Endothelial cell of umbilical vein (primary cell): ENCODE measurements at regions not wholly inside any gene's neighbourhood (a gene's known extent, or its start where the extent isn't known, plus 50 kb on each side); places are given as distances from the start of the nearest gene placed in this dataset.
"Not testable (repeated sequence)": the region's sequence is repeated elsewhere in the genome, so short reads cannot be mapped to it uniquely, and the experiment has no call there.

Experiments used
- BruUV-seq: library from RNA; stranded (reverse); fragments of 400-500 nt; replicated peaks from 2 replicates; lab custom pipeline; 2021; lab: Mats Ljungman, UMichigan
- CTCF ChIA-PET: fragments of 300-600, 350-600 bp; sonication (Branson Sonifier 250); formaldehyde crosslinking; loops from one replicate; lab custom pipeline; 2021; ENCODE audit warnings: antibody characterized with exemption, inconsistent platforms; lab: Charles Lee
- POLR2A ChIA-PET: fragments of 300-600, 350-600 bp; sonication (Branson Sonifier 250); formaldehyde crosslinking; loops from one replicate; lab custom pipeline; 2021; ENCODE audit warnings: antibody characterized with exemption, inconsistent platforms; lab: Charles Lee
- DNase-seq: peaks from one replicate; pipeline ENCODE4 v3.0.0-alpha.2; 2011; ENCODE audit warnings: low read depth, low spot score
- FAIRE-seq: peaks from 2 replicates; lab custom pipeline; 2011; peaks lifted over from hg19 to GRCh38; lab: Jason Lieb, UNC
- H2AFZ ChIP-seq: 2 replicates; pipeline ENCODE4 v1.6.0; 2012; ENCODE audit warnings: low read depth, low read length, control low read depth, inconsistent platforms
- H3K27ac ChIP-seq: 2 replicates; pipeline ENCODE4 v1.5.1; 2011; ENCODE audit warnings: low read depth, mild to moderate bottlenecking, control low read depth, low read length, moderate library complexity; ENCODE audit not compliant: insufficient read depth
- H3K27me3 ChIP-seq, 2 experiments: 2 replicates each; pipeline versions ENCODE4 v1.6.0 to v1.6.1; 2011; ENCODE audit warnings: low read length in 2 of 2, mixed read lengths in 1 of 2; ENCODE audit not compliant: control insufficient read depth in 2 of 2, insufficient read depth in 2 of 2
- H3K36me3 ChIP-seq, 2 experiments: 2 replicates in 1 of 2; 3 replicates in 1 of 2; pipeline ENCODE4 v1.5.1; 2011; ENCODE audit warnings: low read length in 2 of 2, mild to moderate bottlenecking in 1 of 2, moderate library complexity in 1 of 2; ENCODE audit not compliant: control insufficient read depth in 2 of 2, insufficient read depth in 2 of 2; ENCODE audit errors: extremely low read depth in 1 of 2
- H3K4me1 ChIP-seq: 3 replicates; pipeline ENCODE4 v1.5.1; 2011; ENCODE audit warnings: mild to moderate bottlenecking, low read length; ENCODE audit not compliant: control insufficient read depth, insufficient read depth; ENCODE audit errors: extremely low read depth
- H3K4me2 ChIP-seq: 2 replicates; pipeline ENCODE4 v1.6.1; 2011; ENCODE audit warnings: low read length, control low read depth, mixed read lengths; ENCODE audit not compliant: insufficient read depth
- H3K4me3 ChIP-seq, 3 experiments: fragments of 200-600 bp in 1 of 3; sonication (generic), shearing (Covaris generic) in 1 of 3; replicated peaks in 1 of 3; 2 replicates each; pipeline ENCODE4 v1.5.1; 2011 to 2016; ENCODE audit warnings: control low read depth in 3 of 3, low read length in 3 of 3, mild to moderate bottlenecking in 2 of 3, inconsistent platforms in 1 of 3, low read depth in 1 of 3, moderate library complexity in 1 of 3; ENCODE audit not compliant: insufficient read depth in 1 of 3
- H3K79me2 ChIP-seq: 2 replicates; pipeline ENCODE4 v1.6.0; 2012; ENCODE audit warnings: low read length, inconsistent platforms; ENCODE audit not compliant: control insufficient read depth, insufficient read depth
- H3K9ac ChIP-seq: replicated peaks from 2 replicates; pipeline ENCODE3; 2011; ENCODE audit warnings: low read length, control low read depth; ENCODE audit not compliant: insufficient read depth; ENCODE audit errors: extremely low read depth
- H3K9me1 ChIP-seq: replicated peaks from 3 replicates; pipeline ENCODE4 v1.6.0; 2011; ENCODE audit warnings: mild to moderate bottlenecking, low read length; ENCODE audit not compliant: control insufficient read depth, insufficient read depth; ENCODE audit errors: extremely low read depth
- H3K9me3 ChIP-seq: replicated peaks from 2 replicates; pipeline ENCODE4 v1.5.1; 2012; ENCODE audit warnings: low read length, inconsistent platforms; ENCODE audit not compliant: control insufficient read depth, insufficient read depth
- H4K20me1 ChIP-seq: replicated peaks from 2 replicates; pipeline ENCODE3; 2011; ENCODE audit warnings: mild to moderate bottlenecking, low read length; ENCODE audit not compliant: control insufficient read depth, insufficient read depth; ENCODE audit errors: extremely low read depth
- CTCF ChIP-seq, 2 donors: IDR thresholded peaks; 1 replicate in 1 of 2; 2 replicates in 1 of 2; pipeline ENCODE4 v1.5.1; 2011; ENCODE audit warnings: low read length in 2 of 2, mild to moderate bottlenecking in 2 of 2, moderate library complexity in 2 of 2, control low read depth in 1 of 2, inconsistent platforms in 1 of 2, low read depth in 1 of 2; ENCODE audit not compliant: insufficient read depth in 1 of 2; ENCODE audit errors: extremely low read depth in 1 of 2
- EZH2 ChIP-seq: IDR thresholded peaks from 2 replicates; pipeline ENCODE4 v1.6.1; 2012; ENCODE audit warnings: borderline replicate concordance, low read depth, mild to moderate bottlenecking, moderate library complexity, low read length, inconsistent platforms; ENCODE audit not compliant: severe bottlenecking
- FOS ChIP-seq: IDR thresholded peaks from 2 replicates; pipeline ENCODE4 v1.6.1; 2011; ENCODE audit warnings: mild to moderate bottlenecking, low read length, moderate library complexity, borderline replicate concordance; ENCODE audit not compliant: insufficient read depth
- GATA2 ChIP-seq: IDR thresholded peaks from 2 replicates; pipeline ENCODE4 v1.7.0; 2011; ENCODE audit warnings: low read depth, mild to moderate bottlenecking, moderate library complexity, mixed read lengths, low read length; ENCODE audit not compliant: insufficient read length, insufficient read depth
- JUN ChIP-seq: IDR thresholded peaks from 2 replicates; pipeline ENCODE4 v1.6.1; 2011; ENCODE audit warnings: borderline replicate concordance, low read depth; ENCODE audit not compliant: insufficient read length, insufficient read depth
- MAX ChIP-seq: IDR thresholded peaks from 2 replicates; pipeline ENCODE4 v1.6.1; 2011; ENCODE audit not compliant: insufficient read depth, insufficient read length
- MYC ChIP-seq: IDR thresholded peaks from one replicate; pipeline ENCODE4 v1.6.1; 2011; ENCODE audit warnings: mild to moderate bottlenecking, low read depth, low read length
- POLR2A ChIP-seq: IDR thresholded peaks from 2 replicates; pipeline ENCODE4 v1.6.1; 2012; ENCODE audit warnings: low read depth, mild to moderate bottlenecking, control low read depth, low read length
- dilution Hi-C: fragments of 300-500 bp; cut with MboI; formaldehyde crosslinking; loops from one replicate; pipeline ENCODE4 v1.15.0; 2019; ENCODE audit warnings: low sequenced_read_pairs; ENCODE audit not compliant: extremely low pct_ligation_motif_present
- intact Hi-C: fragments of 100-400 bp; cut with micrococcal nuclease; formaldehyde crosslinking; loops from one replicate; pipeline ENCODE4 v1.10.0; 2022

GRCh38 chr6:153301602-153302001 is 170.5 kb upstream of the RGS17 start:
- no TSS peak for BruUV-seq
- H3K9me1 ChIP-seq: no peaks in the 10 kb centered on the region
- H3K4me1 ChIP-seq: no peaks in the 10 kb centered on the region
- ChIA-PET CTCF (interaction anchor here (1.7 kb wide), 1 partner anchor 11 kb away, joined by 4 read pairs; no protein-coding TSS in a partner anchor), POLR2A (no interaction called here)
- H3K36me3 ChIP-seq: no peaks in the 10 kb centered on the region
- no peak for TF ChIP-seq GATA2
- no peak for TF ChIP-seq CTCF (IDR thresholded peaks at IDR 0.05; ENCODE audit: extremely low read depth in 1 of 2, insufficient read depth in 1 of 2, low read depth in 1 of 2, low read length in 2 of 2)
- TF ChIP-seq POLR2A: no peak
- no peak for TF ChIP-seq MAX
- TF ChIP-seq MYC: no peak
- no peak for TF ChIP-seq EZH2
- no peak for TF ChIP-seq FOS
- no peak for TF ChIP-seq JUN
- H4K20me1 ChIP-seq: no peaks in the 10 kb centered on the region
- H3K9me3 ChIP-seq: no peaks in the 10 kb centered on the region
- no peak overlapping the region for H2AFZ ChIP-seq
- no peak overlapping the region for H3K4me3 ChIP-seq
- H3K4me2 ChIP-seq: no peak overlapping the region
- intact Hi-C loops (no loop called here), dilution Hi-C loops (no loop called here)
- H3K79me2 ChIP-seq: no peaks in the 10 kb centered on the region
- DNase-seq (no peak), FAIRE-seq (no peak)
- H3K27me3 ChIP-seq: no peaks in the 10 kb centered on the region
- H3K27ac ChIP-seq: no peak overlapping the region
- H3K9ac ChIP-seq: no peak overlapping the region

- H3K9ac ChIP-seq, H3K4me3 ChIP-seq, intact Hi-C loops, H3K9me1 ChIP-seq, H3K27me3 ChIP-seq, H3K36me3 ChIP-seq, H3K9me3 ChIP-seq, H3K4me1 ChIP-seq, DNase-seq, CTCF ChIA-PET, H2AFZ ChIP-seq, H3K27ac ChIP-seq, BruUV-seq, H4K20me1 ChIP-seq, FAIRE-seq, dilution Hi-C loops, H3K79me2 ChIP-seq, H3K4me2 ChIP-seq, POLR2A ChIA-PET: not testable (repeated sequence)
These were observed 151.4 kb upstream of the RGS17 start for GRCh38 chr6:153282456-153282855.
